Liver (tissue), 8 donors: ENCODE measurements at regions not wholly inside any gene's neighbourhood (a gene's known extent, or its start where the extent isn't known, plus 50 kb on each side); places are given as distances from the start of the nearest gene placed in this dataset.

Experiments used
- DNase-seq: peaks from one replicate; pipeline ENCODE4 v3.0.0-alpha.2; 2017; ENCODE audit warnings: low spot score
- H3K27ac ChIP-seq, 2 donors: one replicate each; pipeline ENCODE4 v1.7.0; 2013; ENCODE audit warnings: inconsistent platforms in 2 of 2, low read length in 2 of 2, control low read depth in 1 of 2, low read depth in 1 of 2, mild to moderate bottlenecking in 1 of 2
- H3K27me3 ChIP-seq, 4 donors: one replicate each; pipeline versions ENCODE4 v1.6.1 to v1.7.0; 2013; ENCODE audit warnings: low read length in 3 of 4, inconsistent platforms in 1 of 4, mild to moderate bottlenecking in 1 of 4, moderate library complexity in 1 of 4; ENCODE audit not compliant: control insufficient read depth in 4 of 4, insufficient read depth in 4 of 4
- H3K36me3 ChIP-seq, 4 donors: one replicate each; pipeline versions ENCODE4 v1.6.1 to v1.7.0; 2013; ENCODE audit warnings: low read length in 3 of 4, mild to moderate bottlenecking in 3 of 4, low read depth in 1 of 4, moderate library complexity in 1 of 4; ENCODE audit not compliant: control insufficient read depth in 4 of 4, insufficient read depth in 3 of 4
- H3K4me1 ChIP-seq, 4 donors: one replicate each; pipeline versions ENCODE4 v1.6.1 to v1.7.0; 2013; ENCODE audit warnings: low read length in 3 of 4, mild to moderate bottlenecking in 3 of 4, moderate library complexity in 1 of 4; ENCODE audit not compliant: control insufficient read depth in 4 of 4, insufficient read depth in 4 of 4
- H3K4me3 ChIP-seq, 3 donors: one replicate each; pipeline versions ENCODE4 v1.6.1 to v1.7.0; 2013; ENCODE audit warnings: low read length in 3 of 3, control low read depth in 1 of 3, low read depth in 1 of 3, mild to moderate bottlenecking in 1 of 3
- H3K9ac ChIP-seq, 2 donors: one replicate each; pipeline ENCODE4 v1.7.0; 2013; ENCODE audit warnings: low read length in 2 of 2, mild to moderate bottlenecking in 2 of 2, moderate library complexity in 2 of 2, control low read depth in 1 of 2, low read depth in 1 of 2
- H3K9me3 ChIP-seq, 4 donors: one replicate each; pipeline versions ENCODE4 v1.6.1 to v1.7.0; 2013; ENCODE audit warnings: low read length in 3 of 4; ENCODE audit not compliant: control insufficient read depth in 4 of 4
- CTCF ChIP-seq: fragments of 150-350 bp; IDR thresholded peaks from 2 replicates; pipeline ENCODE4 v1.5.1; 2017; ENCODE audit warnings: improper control_type of control experiment, low read depth, low read length; ENCODE audit not compliant: missing input control
- EGR1 ChIP-seq, 2 donors: IDR thresholded peaks; 2 replicates each; pipeline ENCODE4 v1.6.1; 2016 to 2018; ENCODE audit warnings: antibody characterized with exemption in 2 of 2, low read depth in 2 of 2
- FOXA1 ChIP-seq: IDR thresholded peaks from 2 replicates; pipeline ENCODE4 v1.6.1; 2016; ENCODE audit warnings: antibody characterized with exemption
- FOXA2 ChIP-seq: IDR thresholded peaks from 2 replicates; pipeline ENCODE4 v1.6.1; 2016; ENCODE audit warnings: antibody characterized with exemption
- GABPA ChIP-seq, 2 donors: IDR thresholded peaks in 1 of 2; conservative IDR thresholded peaks in 1 of 2; 2 replicates each; pipeline ENCODE4 v1.6.1; 2016; ENCODE audit warnings: antibody characterized with exemption in 2 of 2, mild to moderate bottlenecking in 1 of 2, moderate library complexity in 1 of 2
- HNF4A ChIP-seq, 2 donors: conservative IDR thresholded peaks; 2 replicates each; pipeline ENCODE4 v1.6.1; 2016; ENCODE audit warnings: antibody characterized with exemption in 2 of 2, mild to moderate bottlenecking in 2 of 2
- HNF4G ChIP-seq: IDR thresholded peaks from 2 replicates; pipeline ENCODE4 v1.6.1; 2016; ENCODE audit warnings: antibody characterized with exemption
- JUND ChIP-seq, 2 donors: IDR thresholded peaks; 2 replicates each; pipeline ENCODE4 v1.6.1; 2016; ENCODE audit warnings: antibody characterized with exemption in 2 of 2
- NR2F2 ChIP-seq: IDR thresholded peaks from 2 replicates; pipeline ENCODE4 v1.6.1; 2016; ENCODE audit warnings: antibody characterized with exemption
- RAD21 ChIP-seq, 2 donors: IDR thresholded peaks; 2 replicates each; pipeline ENCODE4 v1.6.1; 2016; ENCODE audit warnings: antibody characterized with exemption in 2 of 2, mild to moderate bottlenecking in 2 of 2
- RXRA ChIP-seq, 2 donors: IDR thresholded peaks; 2 replicates each; pipeline ENCODE4 v1.6.1; 2017 to 2018; ENCODE audit warnings: antibody characterized with exemption in 2 of 2, mild to moderate bottlenecking in 1 of 2
- SP1 ChIP-seq: IDR thresholded peaks from 2 replicates; pipeline ENCODE4 v1.6.1; 2018; ENCODE audit warnings: antibody characterized with exemption, mild to moderate bottlenecking
- TAF1 ChIP-seq: conservative IDR thresholded peaks from 2 replicates; pipeline ENCODE4 v1.6.1; 2016; ENCODE audit warnings: antibody characterized with exemption, mild to moderate bottlenecking
- YY1 ChIP-seq: IDR thresholded peaks from 2 replicates; pipeline ENCODE4 v1.6.1; 2016; ENCODE audit warnings: antibody characterized with exemption, mild to moderate bottlenecking
- WGBS: extraction: QIAGEN DNeasy Blood & Tissue Kit; methylation state at CpG from one replicate; pipeline ENCODE4 v1.1.7; 2013; 5-methylcytosine and 5-hydroxymethylcytosine counted together
- TF ChIP-seq, protein P1 (sequence below): IDR thresholded peaks from 2 replicates; pipeline ENCODE4 v1.6.1; 2016; ENCODE audit warnings: antibody characterized with exemption
- TF ChIP-seq, protein P2 (sequence below): IDR thresholded peaks from 2 replicates; pipeline ENCODE4 v1.6.1; 2016; ENCODE audit warnings: antibody characterized with exemption
- TF ChIP-seq, protein P3 (sequence below): IDR thresholded peaks from 2 replicates; pipeline ENCODE4 v1.6.1; 2016; ENCODE audit warnings: antibody characterized with exemption
- TF ChIP-seq, protein P4 (sequence below): IDR thresholded peaks from 2 replicates; pipeline ENCODE4 v1.6.1; 2016; ENCODE audit warnings: antibody characterized with exemption, mild to moderate bottlenecking
- donor health status: healthy.
- donor health status: healthy.
- donor health status: healthy.
- donor health status: healthy.
- donor health status: healthy.

- no peak overlapping the region for H3K4me3 ChIP-seq
- H3K36me3 ChIP-seq: no peaks in the 10 kb centered on the region
- TF ChIP-seq CTCF: no peak
- no peak for TF ChIP-seq FOXA1
- no peak for TF ChIP-seq GABPA (IDR thresholded peaks at IDR 0.05 in 1 of 2, conservative IDR thresholded peaks at IDR 0.05 in 1 of 2)
- TF ChIP-seq, protein P1, sequence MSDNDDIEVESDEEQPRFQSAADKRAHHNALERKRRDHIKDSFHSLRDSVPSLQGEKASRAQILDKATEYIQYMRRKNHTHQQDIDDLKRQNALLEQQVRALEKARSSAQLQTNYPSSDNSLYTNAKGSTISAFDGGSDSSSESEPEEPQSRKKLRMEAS: no peak
- TF ChIP-seq RAD21 (IDR thresholded peaks at IDR 0.05): no peak
- no peak for TF ChIP-seq TAF1
- TF ChIP-seq HNF4G: no peak
- TF ChIP-seq HNF4A (conservative IDR thresholded peaks at IDR 0.05): no peak
- TF ChIP-seq, protein P2, sequence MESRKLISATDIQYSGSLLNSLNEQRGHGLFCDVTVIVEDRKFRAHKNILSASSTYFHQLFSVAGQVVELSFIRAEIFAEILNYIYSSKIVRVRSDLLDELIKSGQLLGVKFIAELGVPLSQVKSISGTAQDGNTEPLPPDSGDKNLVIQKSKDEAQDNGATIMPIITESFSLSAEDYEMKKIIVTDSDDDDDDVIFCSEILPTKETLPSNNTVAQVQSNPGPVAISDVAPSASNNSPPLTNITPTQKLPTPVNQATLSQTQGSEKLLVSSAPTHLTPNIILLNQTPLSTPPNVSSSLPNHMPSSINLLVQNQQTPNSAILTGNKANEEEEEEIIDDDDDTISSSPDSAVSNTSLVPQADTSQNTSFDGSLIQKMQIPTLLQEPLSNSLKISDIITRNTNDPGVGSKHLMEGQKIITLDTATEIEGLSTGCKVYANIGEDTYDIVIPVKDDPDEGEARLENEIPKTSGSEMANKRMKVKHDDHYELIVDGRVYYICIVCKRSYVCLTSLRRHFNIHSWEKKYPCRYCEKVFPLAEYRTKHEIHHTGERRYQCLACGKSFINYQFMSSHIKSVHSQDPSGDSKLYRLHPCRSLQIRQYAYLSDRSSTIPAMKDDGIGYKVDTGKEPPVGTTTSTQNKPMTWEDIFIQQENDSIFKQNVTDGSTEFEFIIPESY: no peak
- TF ChIP-seq SP1: no peak
- TF ChIP-seq RXRA (IDR thresholded peaks at IDR 0.05): no peak
- TF ChIP-seq, protein P3, sequence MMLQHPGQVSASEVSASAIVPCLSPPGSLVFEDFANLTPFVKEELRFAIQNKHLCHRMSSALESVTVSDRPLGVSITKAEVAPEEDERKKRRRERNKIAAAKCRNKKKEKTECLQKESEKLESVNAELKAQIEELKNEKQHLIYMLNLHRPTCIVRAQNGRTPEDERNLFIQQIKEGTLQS: no peak
- TF ChIP-seq, protein P4, sequence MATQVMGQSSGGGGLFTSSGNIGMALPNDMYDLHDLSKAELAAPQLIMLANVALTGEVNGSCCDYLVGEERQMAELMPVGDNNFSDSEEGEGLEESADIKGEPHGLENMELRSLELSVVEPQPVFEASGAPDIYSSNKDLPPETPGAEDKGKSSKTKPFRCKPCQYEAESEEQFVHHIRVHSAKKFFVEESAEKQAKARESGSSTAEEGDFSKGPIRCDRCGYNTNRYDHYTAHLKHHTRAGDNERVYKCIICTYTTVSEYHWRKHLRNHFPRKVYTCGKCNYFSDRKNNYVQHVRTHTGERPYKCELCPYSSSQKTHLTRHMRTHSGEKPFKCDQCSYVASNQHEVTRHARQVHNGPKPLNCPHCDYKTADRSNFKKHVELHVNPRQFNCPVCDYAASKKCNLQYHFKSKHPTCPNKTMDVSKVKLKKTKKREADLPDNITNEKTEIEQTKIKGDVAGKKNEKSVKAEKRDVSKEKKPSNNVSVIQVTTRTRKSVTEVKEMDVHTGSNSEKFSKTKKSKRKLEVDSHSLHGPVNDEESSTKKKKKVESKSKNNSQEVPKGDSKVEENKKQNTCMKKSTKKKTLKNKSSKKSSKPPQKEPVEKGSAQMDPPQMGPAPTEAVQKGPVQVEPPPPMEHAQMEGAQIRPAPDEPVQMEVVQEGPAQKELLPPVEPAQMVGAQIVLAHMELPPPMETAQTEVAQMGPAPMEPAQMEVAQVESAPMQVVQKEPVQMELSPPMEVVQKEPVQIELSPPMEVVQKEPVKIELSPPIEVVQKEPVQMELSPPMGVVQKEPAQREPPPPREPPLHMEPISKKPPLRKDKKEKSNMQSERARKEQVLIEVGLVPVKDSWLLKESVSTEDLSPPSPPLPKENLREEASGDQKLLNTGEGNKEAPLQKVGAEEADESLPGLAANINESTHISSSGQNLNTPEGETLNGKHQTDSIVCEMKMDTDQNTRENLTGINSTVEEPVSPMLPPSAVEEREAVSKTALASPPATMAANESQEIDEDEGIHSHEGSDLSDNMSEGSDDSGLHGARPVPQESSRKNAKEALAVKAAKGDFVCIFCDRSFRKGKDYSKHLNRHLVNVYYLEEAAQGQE: no peak
- no peak for TF ChIP-seq YY1
- no peak for TF ChIP-seq FOXA2
- TF ChIP-seq EGR1 (IDR thresholded peaks at IDR 0.05; ENCODE audit: low read depth in 2 of 2): no peak
- no peak for TF ChIP-seq NR2F2
- TF ChIP-seq JUND (IDR thresholded peaks at IDR 0.05): no peak
- no peak for DNase-seq
- whole genome bisulfite sequencing: 92% methylated on average over 8 of the region's 8 CpGs
- no peak overlapping the region for H3K9ac ChIP-seq
- H3K27me3 ChIP-seq: no peaks in the 10 kb centered on the region
- H3K4me1 ChIP-seq: no peaks in the 10 kb centered on the region
- no peak overlapping the region for H3K27ac ChIP-seq
- H3K9me3 ChIP-seq: no peaks in the 10 kb centered on the region
Measured at GRCh38 chr12:93972411-93973208, 175.8 kb upstream of the PLXNC1 start.
